MM.1S (cell line): ENCODE measurements at regions not wholly inside any gene's neighbourhood (a gene's known extent, or its start where the extent isn't known, plus 50 kb on each side); places are given as distances from the start of the nearest gene placed in this dataset.

ENCODE experiments used
- DNase-seq: peaks from one replicate; pipeline ENCODE4 v3.0.0-alpha.2; 2015
- H2AFZ ChIP-seq: fragments of 300-600 bp; sonication (generic); 2 replicates; pipeline ENCODE4 v1.6.0; 2016; ENCODE audit warnings: antibody characterized with exemption, low read length
- H3F3A ChIP-seq: fragments of 300-600 bp; sonication (generic); 2 replicates; pipeline ENCODE4 v1.6.1; 2016; ENCODE audit warnings: mild to moderate bottlenecking, antibody characterized with exemption, low read length, moderate library complexity, mixed read lengths; ENCODE audit not compliant: insufficient read depth
- H3K27ac ChIP-seq: fragments of 300-600 bp; sonication (generic); 2 replicates; pipeline ENCODE4 v1.5.1; 2016; ENCODE audit warnings: mild to moderate bottlenecking, low read length
- H3K27me3 ChIP-seq: fragments of 300-600 bp; sonication (generic); replicated peaks from 2 replicates; pipeline ENCODE4 v1.6.0; 2016; ENCODE audit warnings: low read length; ENCODE audit not compliant: insufficient read depth
- H3K36me3 ChIP-seq: fragments of 300-600 bp; sonication (generic); replicated peaks from 2 replicates; pipeline ENCODE4 v1.6.1; 2016; ENCODE audit warnings: mild to moderate bottlenecking, low read length, mixed read lengths; ENCODE audit not compliant: insufficient read depth
- H3K4me1 ChIP-seq: fragments of 300-600 bp; sonication (generic); 2 replicates; pipeline ENCODE4 v1.6.1; 2016; ENCODE audit warnings: low read length, mixed read lengths
- H3K4me2 ChIP-seq: fragments of 300-600 bp; sonication (generic); 2 replicates; pipeline ENCODE4 v1.6.0; 2016; ENCODE audit warnings: low read depth, low read length
- H3K4me3 ChIP-seq: fragments of 300-600 bp; sonication (generic); 2 replicates; pipeline ENCODE4 v1.5.1; 2016; ENCODE audit warnings: low read length, mixed read lengths
- H3K79me2 ChIP-seq: fragments of 300-600 bp; sonication (generic); 2 replicates; pipeline ENCODE4 v1.6.1; 2016; ENCODE audit warnings: mixed run types, low read length, mixed read lengths
- H3K9ac ChIP-seq: fragments of 300-600 bp; sonication (generic); 2 replicates; pipeline ENCODE4 v1.6.1; 2016; ENCODE audit warnings: low read length, mixed read lengths
- H3K9me2 ChIP-seq: fragments of 300-600 bp; sonication (generic); replicated peaks from 2 replicates; pipeline ENCODE4 v1.6.1; 2016; ENCODE audit warnings: mild to moderate bottlenecking, low read length, mixed read lengths; ENCODE audit not compliant: insufficient read depth
- H3K9me3 ChIP-seq: fragments of 300-600 bp; sonication (generic); replicated peaks from 2 replicates; pipeline ENCODE4 v1.6.1; 2016; ENCODE audit warnings: mild to moderate bottlenecking, low read length, mixed read lengths; ENCODE audit not compliant: insufficient read depth
- H4K20me1 ChIP-seq: fragments of 300-600 bp; sonication (generic); 2 replicates; pipeline ENCODE4 v1.6.1; 2016; ENCODE audit warnings: mild to moderate bottlenecking, low read length, moderate library complexity, mixed read lengths; ENCODE audit not compliant: insufficient read depth
- EZH2 ChIP-seq: fragments of 300-600 bp; sonication (generic); optimal IDR thresholded peaks from 2 replicates; pipeline ENCODE3; 2017; ENCODE audit warnings: low read depth, mild to moderate bottlenecking, antibody characterized with exemption, low read length, mixed read lengths
- EZH2phosphoT487 ChIP-seq: fragments of 300-600 bp; sonication (generic); IDR thresholded peaks from 2 replicates; pipeline ENCODE4 v1.6.1; 2018; ENCODE audit warnings: antibody characterized with exemption, low read length
- TF ChIP-seq, protein P1 (sequence below): fragments of 300-600 bp; sonication (generic); IDR thresholded peaks from 2 replicates; pipeline ENCODE4 v1.5.1; 2016; ENCODE audit warnings: antibody characterized with exemption, low read length, mixed read lengths

DNA sequence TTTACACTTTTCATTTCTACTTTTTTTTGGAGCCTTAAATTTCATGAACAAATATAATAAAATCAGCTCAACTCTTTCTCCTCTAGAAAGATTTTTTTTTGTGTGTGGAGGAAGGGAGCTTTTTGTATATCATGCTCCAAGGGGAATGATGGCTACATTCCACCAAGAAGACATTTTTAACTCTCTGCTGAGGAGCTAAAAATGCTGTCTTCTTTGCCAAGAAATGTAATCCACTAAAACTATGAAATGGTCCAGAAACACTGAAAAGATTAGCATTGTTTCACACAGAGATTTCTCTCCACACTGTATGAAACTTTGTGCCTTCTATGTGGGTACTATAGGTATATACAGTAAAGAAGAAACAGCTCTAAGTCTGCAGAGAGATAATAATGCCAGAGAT is 74.1 kb upstream of the ANK3 start:
- Histone ChIP-seq H3K9me2 (no peaks in the 10 kb centered on the region), H3K9me3 (no peaks in the 10 kb centered on the region), H2AFZ (no peak overlapping the region), H3F3A (no peaks in the 10 kb centered on the region), H3K4me2 (no peak overlapping the region), H3K4me3 (no peak overlapping the region), H3K36me3 (no peaks in the 10 kb centered on the region), H3K27ac (no peak overlapping the region), H4K20me1 (no peaks in the 10 kb centered on the region), H3K27me3 (no peaks in the 10 kb centered on the region), H3K79me2 (no peaks in the 10 kb centered on the region), H3K4me1 (no peaks in the 10 kb centered on the region), H3K9ac (no peak overlapping the region)
- DNase-seq: no peak
- TF ChIP-seq, protein P1, sequence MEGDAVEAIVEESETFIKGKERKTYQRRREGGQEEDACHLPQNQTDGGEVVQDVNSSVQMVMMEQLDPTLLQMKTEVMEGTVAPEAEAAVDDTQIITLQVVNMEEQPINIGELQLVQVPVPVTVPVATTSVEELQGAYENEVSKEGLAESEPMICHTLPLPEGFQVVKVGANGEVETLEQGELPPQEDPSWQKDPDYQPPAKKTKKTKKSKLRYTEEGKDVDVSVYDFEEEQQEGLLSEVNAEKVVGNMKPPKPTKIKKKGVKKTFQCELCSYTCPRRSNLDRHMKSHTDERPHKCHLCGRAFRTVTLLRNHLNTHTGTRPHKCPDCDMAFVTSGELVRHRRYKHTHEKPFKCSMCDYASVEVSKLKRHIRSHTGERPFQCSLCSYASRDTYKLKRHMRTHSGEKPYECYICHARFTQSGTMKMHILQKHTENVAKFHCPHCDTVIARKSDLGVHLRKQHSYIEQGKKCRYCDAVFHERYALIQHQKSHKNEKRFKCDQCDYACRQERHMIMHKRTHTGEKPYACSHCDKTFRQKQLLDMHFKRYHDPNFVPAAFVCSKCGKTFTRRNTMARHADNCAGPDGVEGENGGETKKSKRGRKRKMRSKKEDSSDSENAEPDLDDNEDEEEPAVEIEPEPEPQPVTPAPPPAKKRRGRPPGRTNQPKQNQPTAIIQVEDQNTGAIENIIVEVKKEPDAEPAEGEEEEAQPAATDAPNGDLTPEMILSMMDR: no peak
- no peak for TF ChIP-seq EZH2

DNA sequence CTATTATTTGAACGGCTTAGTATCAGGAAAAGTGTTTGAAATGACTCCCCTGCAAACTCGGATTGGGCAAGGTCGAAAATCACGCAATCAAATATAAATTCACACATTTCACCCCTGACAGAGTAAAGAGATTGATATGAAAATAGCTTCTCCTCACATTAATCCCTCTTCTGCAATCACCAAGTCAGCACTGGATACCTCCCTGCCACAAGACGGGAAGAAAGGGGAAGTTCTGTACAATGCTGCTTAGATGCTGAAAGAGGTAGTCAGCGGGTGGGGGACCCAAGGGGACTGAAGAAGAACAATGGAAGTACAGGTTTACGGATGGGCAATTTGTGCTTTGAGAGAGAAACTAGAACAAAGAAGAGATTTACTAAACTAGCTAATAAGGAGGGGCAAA is 72.0 kb upstream of the ANK3 start:
- H3K79me2 ChIP-seq: no peaks in the 10 kb centered on the region
- no peak overlapping the region for H2AFZ ChIP-seq
- H3K9me3 ChIP-seq: no peaks in the 10 kb centered on the region
- no peaks in the 10 kb centered on the region for H3K9me2 ChIP-seq
- H3F3A ChIP-seq: no peaks in the 10 kb centered on the region
- no peaks in the 10 kb centered on the region for H4K20me1 ChIP-seq
- H3K27ac ChIP-seq: no peak overlapping the region
- DNase-seq: no peak
- no peak overlapping the region for H3K9ac ChIP-seq
- no peaks in the 10 kb centered on the region for H3K4me1 ChIP-seq
- H3K4me3 ChIP-seq: no peak overlapping the region
- no peak overlapping the region for H3K4me2 ChIP-seq
- H3K27me3 ChIP-seq: no peaks in the 10 kb centered on the region
- no peaks in the 10 kb centered on the region for H3K36me3 ChIP-seq
- TF ChIP-seq, protein P1: no peak
- TF ChIP-seq EZH2phosphoT487 (no peak), EZH2 (no peak)

- no peak for TF ChIP-seq EZH2
- TF ChIP-seq, protein P1: no peak
- TF ChIP-seq EZH2phosphoT487: no peak
- Histone ChIP-seq H3K4me2 (no peak overlapping the region), H3K79me2 (no peaks in the 10 kb centered on the region), H3K9me3 (no peaks in the 10 kb centered on the region), H3K36me3 (no peaks in the 10 kb centered on the region), H2AFZ (no peak overlapping the region), H3K4me3 (no peak overlapping the region), H3K9ac (no peak overlapping the region), H3K4me1 (no peaks in the 10 kb centered on the region), H3K27ac (no peak overlapping the region), H4K20me1 (no peaks in the 10 kb centered on the region), H3K9me2 (no peaks in the 10 kb centered on the region), H3F3A (no peaks in the 10 kb centered on the region), H3K27me3 (no peaks in the 10 kb centered on the region)
- no peak for DNase-seq
These were observed 70.2 kb upstream of the ANK3 start for GRCh38 chr10:60459701-60460457.
